ENCODE measurements at regions not wholly inside any gene's neighbourhood (a gene's known extent, or its start where the extent isn't known, plus 50 kb on each side); places are given as distances from the start of the nearest gene placed in this dataset.

- TF ChIP-seq RFX5 (IDR thresholded peaks at IDR 0.05; ENCODE audit: borderline replicate concordance, low read depth, low read length) (no peak), POLR2AphosphoS5 (IDR thresholded peaks at IDR 0.05; ENCODE audit: low read depth, low read length) (no peak), CHD2 (IDR thresholded peaks at IDR 0.05; ENCODE audit: low read length) (no peak), POLR2A (IDR thresholded peaks at IDR 0.05; ENCODE audit: control extremely low read depth in 1 of 2, low read depth in 2 of 2, low read length in 2 of 2) (no peak), CTCF (IDR thresholded peaks at IDR 0.05; ENCODE audit: control extremely low read depth in 1 of 3, insufficient read depth in 1 of 3, low read depth in 1 of 3, low read length in 3 of 3) (no peak), BRCA1 (IDR thresholded peaks at IDR 0.05; ENCODE audit: low read depth, low read length) (no peak), CEBPB (IDR thresholded peaks at IDR 0.05; ENCODE audit: low read depth, low read length) (no peak), TBP (IDR thresholded peaks at IDR 0.05; ENCODE audit: low read depth, low read length) (no peak), HDAC2 (IDR thresholded peaks at IDR 0.05; ENCODE audit: borderline replicate concordance in 1 of 2, low read depth in 2 of 2, low read length in 2 of 2) (no peak), CREB1 (IDR thresholded peaks at IDR 0.05) (no peak), MAX (IDR thresholded peaks at IDR 0.05) (no peak)
Observed at GRCh38 chr1:201631037-201631436, 92.1 kb downstream of the NAV1 start.

All from H1 (cell line).